ENCODE measurements at regions not wholly inside any gene's neighbourhood (a gene's known extent, or its start where the extent isn't known, plus 50 kb on each side); places are given as distances from the start of the nearest gene placed in this dataset.

DNA sequence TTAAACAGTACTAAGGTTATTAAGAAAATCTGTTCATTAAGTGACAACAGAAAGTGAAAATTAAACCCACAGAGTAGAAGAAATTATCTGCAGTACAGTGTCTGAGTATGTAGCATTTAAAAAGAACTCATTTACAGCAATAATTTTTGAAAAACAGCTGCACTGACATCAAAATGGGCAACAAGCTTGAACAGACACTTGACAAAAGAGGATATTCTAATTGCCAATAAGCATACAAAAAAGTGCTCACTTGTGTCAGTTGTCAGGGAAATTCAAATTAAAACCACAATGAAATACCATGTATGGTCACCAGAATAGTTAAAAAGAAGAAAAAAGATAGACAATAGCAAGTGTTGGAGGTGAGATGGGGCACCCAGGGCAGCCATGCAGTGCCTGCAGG lies 93.3 kb upstream of the LINC01488 start:
- no peak overlapping the region for H3K4me3 ChIP-seq (ENCODE audit: low read length)
- TF ChIP-seq, protein P1, sequence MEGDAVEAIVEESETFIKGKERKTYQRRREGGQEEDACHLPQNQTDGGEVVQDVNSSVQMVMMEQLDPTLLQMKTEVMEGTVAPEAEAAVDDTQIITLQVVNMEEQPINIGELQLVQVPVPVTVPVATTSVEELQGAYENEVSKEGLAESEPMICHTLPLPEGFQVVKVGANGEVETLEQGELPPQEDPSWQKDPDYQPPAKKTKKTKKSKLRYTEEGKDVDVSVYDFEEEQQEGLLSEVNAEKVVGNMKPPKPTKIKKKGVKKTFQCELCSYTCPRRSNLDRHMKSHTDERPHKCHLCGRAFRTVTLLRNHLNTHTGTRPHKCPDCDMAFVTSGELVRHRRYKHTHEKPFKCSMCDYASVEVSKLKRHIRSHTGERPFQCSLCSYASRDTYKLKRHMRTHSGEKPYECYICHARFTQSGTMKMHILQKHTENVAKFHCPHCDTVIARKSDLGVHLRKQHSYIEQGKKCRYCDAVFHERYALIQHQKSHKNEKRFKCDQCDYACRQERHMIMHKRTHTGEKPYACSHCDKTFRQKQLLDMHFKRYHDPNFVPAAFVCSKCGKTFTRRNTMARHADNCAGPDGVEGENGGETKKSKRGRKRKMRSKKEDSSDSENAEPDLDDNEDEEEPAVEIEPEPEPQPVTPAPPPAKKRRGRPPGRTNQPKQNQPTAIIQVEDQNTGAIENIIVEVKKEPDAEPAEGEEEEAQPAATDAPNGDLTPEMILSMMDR (IDR thresholded peaks at IDR 0.05; ENCODE audit: insufficient read depth, low read depth, low read length, missing control alignments), result no peak
- DNase-seq (ENCODE audit: low read depth), result no peak

DNA sequence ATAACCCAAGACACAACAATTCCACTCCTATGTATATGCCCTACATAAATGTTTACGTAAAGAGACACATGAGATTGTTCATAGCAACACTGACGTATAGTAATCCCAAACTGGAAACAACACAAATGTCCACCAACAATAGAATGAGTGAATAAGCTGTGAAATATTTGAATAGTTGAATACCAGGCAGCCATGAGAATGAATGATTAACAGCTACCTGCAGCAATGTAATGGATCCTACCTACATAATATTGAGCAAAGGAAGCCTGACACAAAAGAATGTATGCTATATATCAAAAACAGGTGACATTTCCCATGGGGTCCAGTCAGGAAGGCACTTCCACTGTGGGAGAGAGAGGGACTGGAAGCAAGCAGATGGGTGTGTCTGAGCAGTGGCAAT lies 92.8 kb upstream of the LINC01488 start:
- no peak overlapping the region for H3K4me3 ChIP-seq (ENCODE audit: low read length)
- TF ChIP-seq, protein P1 (IDR thresholded peaks at IDR 0.05; ENCODE audit: insufficient read depth, low read depth, low read length, missing control alignments), result no peak
- peak; percentile 72 for DNase-seq (ENCODE audit: low read depth)

DNA sequence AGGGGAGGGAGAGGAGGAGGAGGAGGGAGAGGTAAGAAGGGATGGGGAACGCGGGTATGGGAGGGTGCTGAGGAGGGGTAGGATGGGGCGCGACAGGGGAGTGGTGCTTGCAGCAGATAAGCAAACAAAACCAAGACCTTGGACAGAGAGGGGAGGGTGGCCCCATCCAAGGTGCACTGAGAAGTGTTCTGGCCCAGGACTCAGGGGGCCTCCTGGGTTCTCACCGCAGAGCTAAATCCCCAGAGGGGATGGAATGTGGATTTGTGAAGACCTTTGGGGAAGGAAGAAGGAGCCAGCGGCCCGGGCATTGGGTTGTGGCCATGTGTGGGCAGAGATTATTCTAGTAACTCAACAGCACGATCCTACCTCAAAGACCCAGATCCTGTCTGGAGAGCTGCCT lies 90.9 kb upstream of the LINC01488 start:
- TF ChIP-seq, protein P1 (IDR thresholded peaks at IDR 0.05; ENCODE audit: insufficient read depth, low read depth, low read length, missing control alignments), result no peak
- no peak for DNase-seq (ENCODE audit: low read depth)

DNA sequence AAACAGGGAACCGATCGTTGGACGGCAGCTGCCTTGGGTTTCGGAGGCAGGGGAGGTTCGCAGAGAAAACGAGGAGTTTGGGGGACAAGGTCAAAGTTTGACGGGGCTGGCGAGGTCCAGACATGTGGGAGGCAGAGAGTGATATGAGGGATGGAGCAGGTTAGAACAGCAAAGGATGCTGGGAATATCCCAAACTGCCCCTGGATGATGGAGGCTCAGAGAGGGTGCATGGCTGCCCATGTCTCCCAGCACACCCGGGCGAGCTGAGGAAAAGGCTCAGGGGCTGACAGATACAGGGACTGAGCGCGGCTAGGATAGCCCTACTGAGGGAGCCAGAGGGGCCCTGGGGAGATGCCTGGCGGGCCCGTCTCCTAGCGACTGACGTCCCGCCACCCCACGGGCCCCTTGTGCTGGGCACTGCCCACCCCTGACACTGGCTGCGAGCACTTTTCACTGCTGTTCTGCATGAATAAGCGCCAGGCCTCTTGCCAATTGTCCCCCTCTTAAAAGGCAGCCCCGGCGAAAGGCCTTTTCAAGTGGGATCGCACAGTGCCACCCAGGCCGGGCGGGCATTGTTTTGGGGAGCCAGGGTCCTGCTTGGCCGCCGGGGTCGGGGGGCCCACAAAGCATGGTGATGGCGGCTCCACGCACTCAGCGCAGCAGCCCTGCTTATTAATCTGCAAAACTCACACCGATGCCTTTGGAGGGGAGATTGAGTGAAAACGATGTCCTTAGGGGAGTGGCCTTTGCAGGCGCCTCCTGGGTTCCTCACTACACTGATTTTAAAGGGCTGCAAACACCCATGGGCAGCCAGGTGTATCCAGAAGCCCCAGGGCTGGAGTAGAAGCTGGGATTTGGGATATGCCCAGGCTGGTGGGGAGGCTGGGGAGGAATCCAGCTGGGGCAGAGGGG lies 90.0 kb upstream of the LINC01488 start:
- TF ChIP-seq, protein P1 (IDR thresholded peaks at IDR 0.05; ENCODE audit: insufficient read depth, low read depth, low read length, missing control alignments), result no peak
- no peak overlapping the region for H3K4me3 ChIP-seq (ENCODE audit: low read length)
- no peak for DNase-seq (ENCODE audit: low read depth)

More for the DNA sequence above, 90.9 kb upstream of the LINC01488 start:
- H3K4me3 ChIP-seq (ENCODE audit: low read length), result no peak overlapping the region

GRCh38 chr11:69392104-69392653 lies 89.3 kb upstream of the LINC01488 start:
- no peak overlapping the region for H3K4me3 ChIP-seq (ENCODE audit: low read length)
- TF ChIP-seq, protein P1 (IDR thresholded peaks at IDR 0.05; ENCODE audit: insufficient read depth, low read depth, low read length, missing control alignments), result no peak
- DNase-seq (ENCODE audit: low read depth), result no peak

DNA sequence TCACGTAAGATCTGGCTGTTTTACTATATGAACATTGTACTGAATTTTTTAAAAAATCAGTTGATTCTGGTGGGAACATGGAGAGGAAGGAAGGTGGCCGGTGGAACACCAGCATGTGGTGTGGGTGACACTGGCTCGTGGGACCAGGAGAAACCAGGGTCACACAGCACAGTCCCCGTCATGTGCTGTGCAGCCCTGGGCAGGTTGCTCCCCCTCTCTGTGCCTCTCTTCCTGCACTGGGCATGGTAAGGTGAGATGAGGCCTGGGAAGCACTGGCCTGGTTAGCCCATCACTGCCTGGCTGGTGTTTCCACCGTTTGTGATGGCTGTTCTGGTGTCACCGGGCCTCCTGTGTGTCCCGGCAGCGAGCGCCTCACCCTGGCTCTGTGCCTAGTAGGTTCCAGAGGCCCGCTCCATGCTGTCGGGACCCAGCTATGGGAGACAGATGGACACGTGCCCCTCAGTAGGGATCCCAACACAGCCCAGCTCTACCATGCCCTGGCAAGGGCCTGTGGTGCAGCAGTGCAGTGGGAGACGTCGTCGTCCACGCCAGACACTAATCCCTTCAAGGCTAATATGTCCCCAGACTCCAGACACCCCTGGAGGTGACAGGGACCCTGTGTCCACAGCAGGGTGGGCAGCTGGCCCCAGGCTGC lies 88.2 kb upstream of the LINC01488 start:
- H3K4me3 ChIP-seq (ENCODE audit: low read length), result no peak overlapping the region
- TF ChIP-seq, protein P1 (IDR thresholded peaks at IDR 0.05; ENCODE audit: insufficient read depth, low read depth, low read length, missing control alignments), result no peak
- no peak for DNase-seq (ENCODE audit: low read depth)
